ENCODE measurements at regions not wholly inside any gene's neighbourhood (a gene's known extent, or its start where the extent isn't known, plus 50 kb on each side); places are given as distances from the start of the nearest gene placed in this dataset.

GRCh38 chr3:127462111-127462655 is 128.3 kb downstream of the TPRA1 start:
- DNase-seq: no peak
- intact Hi-C loops (cut with micrococcal nuclease): no loop called here
- ATAC-seq: no peak

DNA sequence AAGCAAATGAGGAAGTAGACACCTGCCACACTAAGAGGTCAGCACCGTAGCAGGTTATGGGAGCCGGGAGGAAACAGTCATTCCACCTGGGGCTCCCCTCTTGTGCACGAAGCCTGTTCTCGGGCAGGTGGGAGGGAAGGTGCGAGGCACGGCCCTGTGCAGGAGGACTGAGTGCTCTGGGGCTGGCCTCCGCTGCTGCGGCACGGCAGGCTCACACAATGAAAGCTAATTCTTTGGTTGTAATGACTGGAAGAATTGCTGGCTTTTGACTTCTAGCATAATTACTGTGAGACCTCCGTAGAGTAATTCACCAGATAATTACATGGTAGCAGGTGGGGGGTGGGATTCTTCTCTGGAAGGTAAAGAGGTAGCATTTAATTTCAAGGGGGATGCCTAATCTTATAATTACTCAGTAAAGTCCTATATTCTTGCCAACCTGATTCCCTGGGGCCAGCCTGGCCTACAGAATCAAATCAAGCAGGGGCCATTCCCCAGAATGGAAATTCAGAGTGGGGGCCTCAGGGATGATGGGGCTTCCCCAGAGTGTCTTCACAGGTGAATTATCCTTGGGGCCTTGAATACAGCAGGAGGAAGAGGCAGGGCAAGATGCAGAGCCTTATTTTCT is 129.1 kb downstream of the TPRA1 start:
- intact Hi-C loops (cut with micrococcal nuclease): no loop called here
- ATAC-seq: no peak
- DNase-seq: no peak

DNA sequence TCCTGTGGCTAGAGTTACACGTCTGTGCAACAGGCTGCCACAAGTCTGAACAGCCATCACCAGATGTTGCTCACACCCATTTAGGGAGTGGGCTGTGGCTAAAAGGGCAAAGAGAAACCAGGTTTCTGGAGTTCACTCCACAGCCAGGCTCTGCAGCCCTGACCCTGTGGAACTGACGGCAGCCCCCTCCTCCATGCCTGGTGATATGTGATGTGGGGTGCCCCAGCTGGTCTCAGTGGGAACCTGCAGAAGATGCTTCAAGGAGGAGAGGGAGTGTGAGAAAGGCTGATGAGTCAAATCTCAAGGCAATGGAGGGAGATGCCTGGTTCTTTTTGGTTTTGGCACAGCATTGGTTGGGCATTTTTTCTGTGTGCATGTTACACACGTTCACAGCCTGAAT is 130.6 kb downstream of the TPRA1 start:
- DNase-seq (no peak), ATAC-seq (no peak)
- intact Hi-C loops (cut with micrococcal nuclease): no loop called here

GRCh38 chr3:127458696-127459604 is 131.6 kb downstream of the TPRA1 start:
- DNase-seq: no peak
- no peak for ATAC-seq
- intact Hi-C loops (cut with micrococcal nuclease): no loop called here

DNA sequence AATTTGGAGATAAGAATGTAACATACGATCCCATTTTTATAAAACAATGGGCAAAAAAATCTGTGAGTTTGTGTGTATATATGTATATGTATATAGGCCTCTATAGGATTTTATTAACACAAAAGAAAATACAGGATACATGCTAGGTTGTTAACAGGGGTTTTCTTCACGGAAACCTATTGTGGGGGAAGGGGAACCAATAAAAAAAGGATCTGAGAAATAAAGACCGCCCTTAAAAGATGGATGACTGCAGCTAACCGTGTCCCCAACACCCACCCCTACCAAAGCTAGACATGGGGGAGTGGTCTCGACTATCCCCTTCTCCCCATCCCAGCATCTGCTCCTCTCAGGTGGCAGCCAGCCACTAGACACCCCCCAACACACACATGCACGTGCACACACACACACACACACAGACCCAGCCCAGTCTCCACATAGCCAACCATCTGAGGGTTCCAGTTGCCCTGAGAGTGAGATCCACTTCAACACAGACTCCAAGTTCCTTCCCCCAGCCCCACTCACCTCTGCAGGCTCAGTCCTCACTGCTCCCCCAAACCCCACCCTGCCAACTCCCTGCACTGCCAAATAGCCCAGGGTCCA is 132.9 kb downstream of the TPRA1 start:
- intact Hi-C loops (cut with micrococcal nuclease): no loop called here
- DNase-seq: no peak
- ATAC-seq: no peak

DNA sequence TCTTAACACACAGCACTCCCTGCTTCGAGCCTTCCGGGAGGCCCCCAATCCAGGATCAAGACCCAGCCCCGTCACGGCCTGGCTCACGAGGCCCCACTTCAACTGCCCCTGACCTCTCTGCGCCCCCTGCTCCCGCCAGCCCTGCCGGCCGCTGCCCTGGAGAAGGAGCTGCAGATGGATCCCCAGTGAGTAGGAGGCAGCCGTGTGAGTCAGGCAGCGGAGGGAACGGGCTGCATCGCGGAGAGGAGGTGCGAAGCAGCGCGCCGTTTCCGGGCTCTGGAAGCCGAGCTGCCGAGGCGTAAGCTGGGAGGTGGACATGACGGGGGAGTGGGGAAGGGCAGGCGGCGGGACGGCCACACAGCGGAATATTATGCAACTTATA is 133.4 kb downstream of the TPRA1 start:
- ATAC-seq (peak; percentile 34), DNase-seq (no peak)
- intact Hi-C loops (cut with micrococcal nuclease): no loop called here

GRCh38 chr3:127456471-127457093 is 134.0 kb downstream of the TPRA1 start:
- DNase-seq (no peak), ATAC-seq (no peak)
- intact Hi-C loops (cut with micrococcal nuclease): no loop called here

- peak; percentile 95 for ATAC-seq
- peak; percentile 80 for DNase-seq
- intact Hi-C loops (cut with micrococcal nuclease): no loop called here
Measured at GRCh38 chr3:127455541-127456450, 134.7 kb downstream of the TPRA1 start.

- intact Hi-C loops (cut with micrococcal nuclease): no loop called here
- ATAC-seq (no peak), DNase-seq (no peak)
Measured at GRCh38 chr3:127454968-127455367, 135.6 kb downstream of the TPRA1 start.

GRCh38 chr3:127454051-127454450 is 136.5 kb downstream of the TPRA1 start:
- intact Hi-C loops (cut with micrococcal nuclease): no loop called here
- ATAC-seq (no peak), DNase-seq (no peak)

GRCh38 chr3:127452321-127452821 is 138.2 kb downstream of the TPRA1 start:
- no peak for ATAC-seq
- intact Hi-C loops (cut with micrococcal nuclease): no loop called here
- DNase-seq: no peak

DNA sequence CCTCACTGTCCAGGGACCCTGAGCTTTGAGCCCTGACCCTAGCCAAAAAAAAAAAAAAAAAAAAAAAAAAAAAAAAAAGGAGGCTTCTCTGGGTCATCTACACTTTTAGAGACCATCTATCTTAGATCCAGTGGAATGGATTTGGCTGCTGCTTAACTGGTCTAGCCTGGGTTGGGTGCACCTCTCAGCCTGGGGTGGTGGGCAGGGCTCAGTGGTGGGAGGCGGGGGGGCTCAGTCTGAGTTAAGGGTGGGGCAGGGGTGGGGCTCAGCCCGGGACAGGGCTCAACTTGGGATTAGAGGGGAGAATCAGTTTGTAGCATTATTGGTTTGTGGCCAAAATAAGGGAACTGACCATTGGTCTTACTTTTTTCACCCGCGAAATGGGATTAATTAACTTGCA is 139.2 kb downstream of the TPRA1 start:
- ATAC-seq: no peak
- intact Hi-C loops (cut with micrococcal nuclease): no loop called here
- DNase-seq: no peak

GRCh38 chr3:127450331-127450730 is 140.2 kb downstream of the TPRA1 start:
- intact Hi-C loops (cut with micrococcal nuclease): no loop called here

GRCh38 chr3:127449486-127450212 is 140.9 kb downstream of the TPRA1 start:
- ATAC-seq: no peak
- intact Hi-C loops (cut with micrococcal nuclease): no loop called here
- no peak for DNase-seq

More at GRCh38 chr3:127450331-127450730, 140.2 kb downstream of the TPRA1 start:
- no peak for DNase-seq
- ATAC-seq: no peak

- no peak for ATAC-seq
- intact Hi-C loops (cut with micrococcal nuclease): no loop called here
- no peak for DNase-seq
Measured at GRCh38 chr3:127448671-127449070, 141.9 kb downstream of the TPRA1 start.

DNA sequence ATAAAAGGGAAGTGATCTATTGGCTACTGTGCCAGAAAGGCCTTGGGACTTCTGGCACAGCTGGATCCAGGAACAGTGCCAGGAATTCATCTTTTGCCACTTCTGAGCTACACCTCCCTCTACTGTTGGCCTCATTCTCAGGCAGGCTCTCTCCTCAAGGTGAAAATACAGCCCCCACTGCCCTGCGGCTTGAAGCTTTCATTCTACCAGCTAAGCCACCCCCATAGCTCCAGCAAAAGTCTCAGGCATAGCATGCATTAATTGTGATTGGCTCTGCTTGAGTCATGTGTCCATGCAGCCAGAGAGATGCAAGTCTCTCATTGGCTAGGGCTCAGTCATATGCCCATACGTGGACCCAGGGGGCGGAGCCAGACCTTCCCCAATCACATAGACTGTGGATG is 142.4 kb downstream of the TPRA1 start:
- intact Hi-C loops (cut with micrococcal nuclease): no loop called here
- peak; percentile 21 for ATAC-seq

GRCh38 chr3:127446756-127447155 is 143.8 kb downstream of the TPRA1 start:
- ATAC-seq: no peak
- intact Hi-C loops (cut with micrococcal nuclease): no loop called here

More for the DNA sequence above, 142.4 kb downstream of the TPRA1 start:
- no peak for DNase-seq

More at GRCh38 chr3:127446756-127447155, 143.8 kb downstream of the TPRA1 start:
- no peak for DNase-seq
